H4 (cell line): ENCODE measurements at regions not wholly inside any gene's neighbourhood (a gene's known extent, or its start where the extent isn't known, plus 50 kb on each side); places are given as distances from the start of the nearest gene placed in this dataset.
"Not testable (repeated sequence)": the region's sequence is repeated elsewhere in the genome, so short reads cannot be mapped to it uniquely, and the experiment has no call there.

Source experiments
- DNase-seq: peaks from one replicate; pipeline ENCODE4 v3.0.0-alpha.2; 2015; ENCODE audit warnings: low spot score

GRCh38 chr12:33825986-33826602 is 196.2 kb upstream of the ALG10 start:
- DNase-seq: no peak

GRCh38 chr12:33828326-33828725 is 194.0 kb upstream of the ALG10 start:
- peak; percentile 5 for DNase-seq

DNA sequence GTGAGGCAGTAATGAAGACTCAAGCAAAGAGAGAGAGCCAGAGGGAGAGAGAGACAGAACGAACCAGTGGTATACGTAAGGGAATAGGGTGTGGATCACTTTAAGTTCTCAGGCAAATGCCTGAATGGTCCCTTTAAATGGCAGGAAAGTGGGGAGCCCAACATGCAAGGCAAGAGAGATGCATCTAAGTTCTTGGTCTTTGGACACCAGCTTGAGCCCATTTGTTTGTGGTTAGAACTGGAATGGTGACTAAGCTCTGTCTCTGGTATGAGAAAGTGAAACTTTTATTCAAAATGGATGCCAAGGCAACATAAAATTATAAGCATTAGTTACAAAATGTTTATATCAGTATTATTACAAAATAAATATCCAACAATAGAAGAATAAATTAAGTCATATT is 192.2 kb upstream of the ALG10 start:
- DNase-seq: no peak

DNA sequence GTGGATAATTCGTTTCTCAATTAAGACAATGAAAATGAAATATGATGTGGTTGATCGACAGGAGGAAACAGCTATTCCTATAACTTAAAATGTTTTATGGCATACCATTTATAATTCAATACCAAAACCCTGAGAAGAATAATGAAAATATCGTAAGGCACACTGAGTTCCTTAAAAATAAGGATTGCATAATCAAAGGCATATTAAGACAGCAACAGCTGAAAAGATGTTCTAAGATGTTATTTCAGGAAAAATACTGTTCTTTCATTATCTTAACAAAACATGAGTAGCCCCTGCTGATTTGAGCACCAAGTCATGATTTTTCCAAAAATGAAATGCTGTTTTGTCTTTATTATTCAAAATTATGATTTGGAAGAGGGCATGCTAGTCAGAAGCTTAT is 189.4 kb upstream of the ALG10 start:
- DNase-seq: no peak

- DNase-seq: no peak
Observed at GRCh38 chr12:33834672-33835071, 187.6 kb upstream of the ALG10 start.

- no peak for DNase-seq
Observed at GRCh38 chr12:33876618-33877017, 145.7 kb upstream of the ALG10 start.

- no peak for DNase-seq
Observed at GRCh38 chr12:33892425-33892824, 129.9 kb upstream of the ALG10 start.

DNA sequence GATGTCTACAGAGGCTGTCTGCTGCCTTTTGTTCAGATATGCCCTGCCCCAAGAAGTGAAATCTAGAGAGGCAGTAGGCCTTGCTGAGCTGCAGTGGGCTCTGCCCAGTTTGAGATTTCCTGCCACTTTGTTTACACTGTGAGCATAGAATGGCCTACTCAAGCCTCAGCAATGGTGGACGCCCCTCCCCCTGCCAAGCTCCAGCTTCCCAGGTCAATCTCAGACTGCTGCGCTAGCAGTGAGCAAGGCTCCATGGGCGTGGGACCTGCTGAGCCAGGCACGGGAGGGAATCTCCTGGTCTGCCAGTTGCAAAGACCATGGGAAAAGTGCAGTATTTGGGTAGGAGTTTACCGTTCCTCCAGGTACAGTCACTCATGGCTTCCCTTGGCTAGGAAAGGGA is 101.8 kb upstream of the ALG10 start:
- not testable (repeated sequence) for DNase-seq

GRCh38 chr12:33926095-33926494 is 96.2 kb upstream of the ALG10 start:
- no peak for DNase-seq

DNA sequence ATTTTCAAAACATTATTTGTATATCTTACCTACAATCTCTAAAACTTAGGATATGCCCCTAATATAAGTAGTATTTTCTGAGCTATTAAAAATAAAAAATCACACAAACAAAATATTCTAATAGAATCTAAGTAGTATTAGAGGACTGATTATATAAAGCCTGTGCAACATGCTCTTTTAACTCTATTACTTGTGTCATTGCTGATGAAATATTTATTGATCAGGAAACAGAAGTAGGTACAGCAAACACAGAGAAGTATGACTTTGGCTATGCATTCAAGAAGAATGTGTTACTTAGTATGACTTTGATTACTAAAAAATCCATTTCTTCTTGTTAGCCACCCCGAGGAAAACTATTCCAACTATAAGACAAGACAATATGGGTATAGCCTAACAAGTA is 84.6 kb upstream of the ALG10 start:
- DNase-seq: not testable (repeated sequence)

GRCh38 chr12:33942172-33942571 is 80.1 kb upstream of the ALG10 start:
- no peak for DNase-seq

DNA sequence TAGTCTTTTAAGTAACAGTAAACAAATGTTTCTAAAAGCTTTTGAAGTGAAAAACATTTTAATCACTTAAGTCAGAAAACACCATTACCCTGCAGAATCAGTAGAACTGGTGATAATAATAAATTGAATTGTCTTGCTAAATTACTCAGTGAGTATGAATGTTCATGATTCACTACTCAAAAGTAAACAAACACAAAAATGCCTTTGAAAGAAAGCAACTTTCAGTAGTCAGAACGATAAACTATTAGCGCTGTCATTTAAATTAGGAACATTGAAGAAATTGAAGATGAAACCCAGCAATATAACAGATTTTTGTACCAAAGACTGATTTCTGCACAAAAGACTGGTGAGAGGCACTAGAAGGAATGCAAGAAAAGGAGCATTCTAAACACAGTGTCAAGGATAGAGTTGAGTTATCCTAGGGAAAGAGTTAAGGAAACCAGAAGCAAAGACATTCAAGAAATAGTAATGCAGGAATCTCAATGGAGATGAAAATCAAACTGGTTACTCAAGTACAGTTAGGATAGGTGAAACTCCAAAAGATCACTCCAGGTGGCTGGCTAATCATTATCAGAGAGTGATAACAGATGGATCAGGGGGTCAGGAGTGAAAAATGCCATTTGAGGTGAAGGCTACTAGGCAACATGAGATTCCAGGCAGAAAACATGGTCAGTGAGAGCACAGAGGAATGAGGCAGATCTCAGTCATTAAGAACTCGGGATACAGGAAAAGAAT is 77.4 kb upstream of the ALG10 start:
- no peak for DNase-seq

DNA sequence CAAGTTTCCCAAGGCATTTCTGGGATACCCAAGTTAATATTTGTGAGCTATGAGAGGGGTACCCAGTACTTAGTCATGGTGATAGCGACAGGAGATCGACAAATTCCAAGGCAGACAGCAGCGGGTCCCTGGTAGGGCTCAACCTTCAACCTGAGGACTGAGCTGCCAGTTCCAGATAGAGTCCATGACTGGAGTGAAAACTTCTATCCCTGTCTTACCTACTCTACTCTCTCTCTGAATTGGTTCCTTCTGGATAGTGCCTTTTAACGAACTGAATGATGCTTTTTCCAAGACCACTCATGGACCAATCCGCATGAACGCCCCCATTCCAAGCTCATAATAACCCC is 76.9 kb upstream of the ALG10 start:
- DNase-seq: no peak

DNA sequence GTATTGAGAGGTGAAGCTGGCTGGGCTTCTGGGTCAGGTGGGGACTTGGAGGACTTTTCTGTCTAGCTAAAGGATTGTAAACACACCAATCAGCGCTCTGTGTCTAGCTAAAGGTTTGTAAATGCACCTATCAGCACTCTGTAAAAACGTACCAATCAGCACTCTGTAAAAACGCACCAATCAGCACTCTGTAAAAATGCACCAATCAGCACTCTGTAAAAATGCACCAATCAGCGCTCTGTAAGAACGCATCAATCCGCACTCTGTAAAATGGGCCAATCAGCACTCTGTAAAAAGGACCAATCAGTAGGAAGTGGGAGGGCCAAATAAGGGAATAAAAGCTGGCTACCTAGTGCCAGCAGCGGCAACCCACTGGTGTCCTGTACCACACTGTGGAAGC is 56.1 kb upstream of the ALG10 start:
- not testable (repeated sequence) for DNase-seq

GRCh38 chr12:33967760-33968159 is 54.5 kb upstream of the ALG10 start:
- DNase-seq: no peak
